Right ventricle myocardium superior (tissue), 1 donor: ENCODE measurements at regions not wholly inside any gene's neighbourhood (a gene's known extent, or its start where the extent isn't known, plus 50 kb on each side); places are given as distances from the start of the nearest gene placed in this dataset.

Experiments used
- ATAC-seq: fragments of 200-7000 bp; cut with Tn5 transposase; one replicate; pipeline ENCODE4 v1.9.1; 2020; ENCODE audit warnings: mild to moderate bottlenecking; ENCODE audit not compliant: poor library complexity
- DNase-seq: peaks from one replicate; pipeline ENCODE4 v3.0.0-alpha.2; 2020
- intact Hi-C: fragments of 100-400 bp; cut with DNase I; formaldehyde crosslinking; loops from one replicate; pipeline ENCODE4 v1.11.2; 2022
- donor health status: DM: no; HTN: yes; CAD: no; lungs with severe emphysema.

DNA sequence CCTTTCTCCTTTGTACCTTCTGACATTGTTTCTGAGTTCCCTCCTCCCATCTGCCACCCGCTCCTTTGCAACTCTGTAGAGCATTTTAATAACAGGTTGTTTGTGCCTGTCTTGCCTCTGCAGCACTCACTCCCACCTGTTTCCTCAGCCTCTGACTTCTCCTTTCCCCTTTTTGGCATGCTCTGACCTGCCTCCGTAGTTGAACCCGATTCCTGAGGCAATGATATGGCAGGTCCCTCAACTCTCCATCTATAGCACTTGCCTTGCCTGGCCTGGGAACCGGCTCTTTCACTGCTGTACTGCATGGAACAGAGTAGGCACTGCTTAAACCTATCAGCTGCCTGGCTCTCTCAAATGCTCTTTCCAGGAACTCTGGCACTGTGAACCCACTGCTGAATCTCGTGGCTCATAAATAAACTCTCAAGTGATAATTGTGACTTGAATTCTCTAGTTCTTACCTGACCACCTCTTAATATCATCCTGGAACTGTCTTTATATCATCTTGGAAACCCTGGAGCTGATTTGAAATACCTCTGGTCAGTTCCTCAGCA lies 50.3 kb downstream of the UTRN start:
- DNase-seq (no peak), ATAC-seq (no peak)
- intact Hi-C loops: no loop called here

DNA sequence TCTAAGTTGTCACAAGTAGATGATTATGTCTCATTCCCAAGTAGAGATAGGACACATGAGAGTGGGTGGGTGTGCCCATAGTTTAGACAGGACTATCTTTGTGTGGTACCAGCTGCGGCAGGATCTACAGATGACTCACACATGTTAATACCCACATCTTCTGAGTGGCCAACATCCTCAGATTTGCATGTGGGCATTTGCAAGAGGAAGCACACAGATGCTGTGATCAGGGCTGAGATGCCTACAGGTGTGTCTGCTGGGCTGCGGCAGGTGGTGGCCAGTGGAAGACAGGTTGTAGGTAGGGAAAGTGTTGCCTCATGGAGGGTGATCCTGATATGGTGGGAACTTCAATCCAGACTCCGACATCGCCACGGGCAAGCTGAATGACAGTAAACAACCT lies 50.8 kb downstream of the UTRN start:
- DNase-seq (no peak), ATAC-seq (no peak)
- intact Hi-C loops: no loop called here

DNA sequence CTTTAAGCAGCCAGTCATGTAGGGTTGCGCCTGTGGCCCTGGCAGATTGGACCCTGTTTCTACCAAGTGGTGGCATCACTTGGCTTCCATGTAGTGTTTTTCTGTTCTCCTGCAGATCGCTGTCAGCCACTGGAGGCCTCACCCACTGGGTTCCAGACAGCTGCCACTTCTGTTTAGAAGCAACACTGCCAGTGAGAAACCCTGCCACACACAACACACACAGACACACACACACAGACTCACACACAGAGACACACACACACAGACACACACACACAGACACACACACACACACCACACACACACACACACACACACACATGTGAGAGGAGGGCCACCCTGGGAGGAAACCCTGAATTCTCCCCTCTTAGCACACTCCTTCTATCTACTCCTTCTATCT lies 51.8 kb downstream of the UTRN start:
- ATAC-seq: no peak
- DNase-seq: no peak
- intact Hi-C loops: no loop called here

DNA sequence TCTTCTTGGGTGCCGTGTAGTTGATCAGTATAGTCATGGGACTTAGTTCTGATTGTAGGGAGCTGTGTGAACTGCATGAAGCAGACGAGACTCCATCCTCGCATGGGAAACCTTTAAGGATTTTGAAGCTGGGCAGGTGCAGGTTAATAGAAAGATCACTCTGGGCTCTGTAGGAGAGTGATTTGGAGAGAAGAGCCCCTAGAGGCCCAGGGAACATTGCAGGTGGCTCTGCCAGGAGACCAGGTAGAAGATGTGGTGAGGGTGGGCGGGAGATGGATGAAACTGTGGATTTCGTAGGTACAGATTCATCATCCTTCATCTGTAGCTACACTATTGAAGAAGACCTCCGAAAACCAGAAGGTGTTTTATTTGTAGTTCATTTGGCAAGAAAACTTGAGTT lies 53.3 kb downstream of the UTRN start:
- ATAC-seq (no peak), DNase-seq (no peak)

DNA sequence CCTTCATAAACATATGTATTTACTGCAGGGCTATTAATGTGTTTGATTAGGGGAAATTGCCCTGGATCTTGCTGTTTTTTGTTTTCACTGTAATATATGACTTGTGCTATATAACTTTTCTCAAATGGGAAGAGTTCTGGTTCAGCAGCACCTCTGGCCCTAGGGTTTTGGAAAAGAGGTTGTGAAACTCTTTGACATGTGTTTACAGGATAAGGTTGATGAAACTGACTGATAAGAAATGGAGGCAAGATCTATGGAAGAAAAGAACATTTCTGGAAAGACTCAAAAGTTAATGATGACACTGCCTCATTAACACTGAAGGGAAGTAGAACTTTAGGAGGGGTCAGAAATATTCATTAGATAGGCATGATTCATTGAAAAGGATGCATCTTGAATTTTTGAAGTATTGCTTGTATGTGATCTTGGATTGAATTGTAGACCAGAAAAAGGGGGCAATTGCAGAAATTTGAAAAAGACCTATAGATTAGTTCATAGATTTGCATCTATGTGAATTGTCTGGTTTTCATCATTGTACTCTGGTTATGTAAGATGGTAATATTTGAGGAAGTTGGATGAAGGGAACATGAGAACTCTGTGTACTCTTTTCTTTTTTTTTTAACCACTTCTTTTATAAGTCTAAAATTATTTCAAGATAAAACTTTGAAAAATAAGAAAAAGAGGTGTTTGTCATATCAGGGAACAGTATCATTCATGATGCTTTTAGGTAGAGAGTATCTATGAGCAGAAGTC lies 54.0 kb downstream of the UTRN start:
- DNase-seq (no peak), ATAC-seq (peak; percentile 36)
- intact Hi-C loops: no loop called here

More for the DNA sequence above, 53.3 kb downstream of the UTRN start:
- intact Hi-C loops: no loop called here

DNA sequence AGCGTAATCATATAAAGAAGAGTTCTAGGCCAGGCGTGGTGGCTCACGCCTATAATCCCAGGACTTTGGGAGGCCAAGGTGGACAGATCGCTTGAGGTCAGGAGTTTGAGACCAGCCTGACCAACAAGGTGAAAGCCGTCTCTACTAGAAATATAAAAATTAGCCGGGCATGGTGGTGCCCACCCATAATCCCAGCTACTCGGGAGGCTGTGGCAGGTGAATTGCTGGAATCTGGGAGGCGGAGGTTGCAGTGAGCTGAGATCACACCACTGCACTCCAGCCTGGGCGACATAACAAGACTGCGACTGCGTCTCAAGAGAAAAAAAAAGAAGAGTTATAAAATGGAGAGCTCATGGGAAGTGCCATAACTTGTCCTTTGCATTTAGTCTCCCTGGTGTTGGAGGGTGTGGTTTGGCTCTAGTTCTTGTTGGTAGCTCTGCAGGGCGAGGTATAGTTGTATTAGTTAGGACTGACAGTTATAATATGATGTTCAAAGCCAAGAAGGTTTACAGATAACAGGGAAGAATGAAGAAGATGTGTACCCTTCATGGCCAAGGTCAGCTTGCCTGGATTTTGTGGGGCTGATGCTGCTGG lies 54.8 kb downstream of the UTRN start:
- DNase-seq: no peak
- intact Hi-C loops: loop anchor here (5.0 kb wide), 1 partner anchor 38 kb away; no protein-coding TSS in a partner anchor
- peak; percentile 7 for ATAC-seq

DNA sequence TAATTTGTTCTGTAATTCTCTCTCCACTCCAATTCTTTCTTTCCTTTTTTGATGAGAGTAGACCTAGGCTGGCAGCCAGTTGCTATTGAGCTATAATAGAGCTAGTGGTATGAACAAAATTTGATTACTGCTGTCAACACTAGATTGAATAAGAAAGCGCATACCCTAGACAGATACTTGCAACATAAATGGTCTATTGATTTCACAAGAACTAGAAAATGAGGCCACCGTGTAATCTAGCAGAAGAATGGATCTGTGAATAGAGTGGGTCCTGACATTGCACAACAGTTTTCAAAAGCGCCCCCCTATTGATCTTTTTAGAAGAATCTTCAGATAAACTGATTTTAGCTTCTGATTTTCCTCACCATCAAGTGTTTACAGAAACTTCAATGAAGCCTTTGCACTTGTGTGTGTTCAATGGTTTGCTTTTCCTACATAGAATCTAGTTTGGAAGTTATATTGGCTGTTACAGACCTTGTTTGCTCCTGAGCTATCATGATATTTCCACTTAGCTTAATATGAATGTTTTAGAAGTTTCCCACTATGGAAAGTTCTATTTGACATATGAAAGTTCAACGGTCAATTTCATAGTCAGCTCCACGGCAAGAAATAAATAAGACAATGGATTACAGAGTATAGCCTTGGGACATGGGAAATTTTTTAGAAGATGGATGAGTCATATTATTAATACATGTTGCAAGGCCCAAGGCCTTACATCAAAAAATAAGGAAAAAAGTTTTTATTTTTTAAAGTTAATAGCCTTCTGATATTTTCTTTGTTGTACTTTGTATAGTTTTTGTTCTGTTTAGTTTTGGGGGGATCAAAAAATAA lies 55.6 kb downstream of the UTRN start:
- intact Hi-C loops: loop anchor here (5.0 kb wide), 1 partner anchor 38 kb away; no protein-coding TSS in a partner anchor
- no peak for DNase-seq
- ATAC-seq: peak; percentile 51

DNA sequence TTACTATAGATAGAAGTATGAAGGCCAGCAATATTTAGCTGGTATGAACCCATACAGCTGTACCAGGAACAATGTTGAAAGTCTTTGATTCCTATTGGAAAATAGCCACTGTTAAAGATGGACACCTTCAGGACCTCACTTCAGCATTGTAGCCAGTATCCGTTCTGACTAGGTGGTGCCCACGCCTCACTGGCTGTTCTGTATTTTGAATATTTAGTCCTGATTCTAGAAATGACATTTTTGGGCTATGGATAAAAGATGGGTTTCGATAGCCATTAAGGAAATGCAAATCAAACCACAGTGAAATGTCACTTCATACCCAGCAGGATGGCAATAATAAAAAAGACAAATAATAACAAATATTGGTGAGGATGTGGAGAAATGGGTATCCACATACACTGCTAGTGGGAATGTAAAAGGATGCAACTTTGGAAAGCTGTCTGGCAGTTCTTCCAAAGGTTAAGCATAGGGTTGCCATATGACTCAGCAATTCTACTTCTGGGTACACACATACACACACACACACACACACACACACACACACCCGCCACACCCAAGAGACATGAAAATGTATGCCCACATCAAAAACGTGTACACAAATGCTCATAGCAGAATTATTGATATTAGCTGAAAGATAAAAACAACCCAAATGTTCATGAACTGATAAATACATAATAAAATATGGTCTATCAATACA lies 56.8 kb downstream of the UTRN start:
- ATAC-seq (no peak), DNase-seq (no peak)
- intact Hi-C loops: loop anchor here (5.0 kb wide), 1 partner anchor 40 kb away; no protein-coding TSS in a partner anchor

DNA sequence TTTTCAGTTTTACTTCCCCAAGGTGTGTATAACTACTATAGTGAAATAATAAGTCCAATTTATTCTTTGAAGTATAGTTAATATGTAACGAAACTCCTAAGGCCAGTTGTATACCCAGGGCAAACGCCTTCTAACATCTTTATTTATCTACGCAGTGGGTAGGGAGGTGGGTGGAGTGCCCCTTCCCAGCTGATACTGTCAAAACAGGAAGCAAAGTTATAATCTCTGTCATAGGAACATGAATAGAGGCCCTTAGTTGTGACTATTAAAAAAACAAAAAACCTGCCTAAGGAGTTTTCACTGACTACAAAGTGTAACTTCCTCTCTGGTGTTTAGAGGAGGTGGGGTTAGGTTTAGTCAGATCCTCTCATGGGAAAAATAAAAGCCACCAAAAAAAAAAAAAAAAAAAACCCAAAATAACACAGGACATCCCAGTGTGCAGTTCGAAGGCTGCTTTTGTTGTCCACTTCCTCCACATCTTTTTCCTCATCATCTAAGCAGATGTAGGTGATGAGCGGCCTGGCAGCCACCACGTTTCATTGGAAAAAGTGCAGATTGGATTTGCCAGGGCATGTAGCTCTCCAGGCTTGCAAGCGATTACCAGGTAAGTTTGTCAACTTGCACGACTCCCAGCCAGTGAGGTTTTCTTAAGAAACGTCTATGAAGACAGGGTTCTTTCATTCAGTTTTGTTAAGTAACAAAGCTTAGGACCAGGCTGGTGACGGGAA lies 58.7 kb downstream of the UTRN start:
- DNase-seq: no peak
- intact Hi-C loops: loop anchor here (5.0 kb wide), 1 partner anchor 42 kb away; no protein-coding TSS in a partner anchor
- ATAC-seq: peak; percentile 47

DNA sequence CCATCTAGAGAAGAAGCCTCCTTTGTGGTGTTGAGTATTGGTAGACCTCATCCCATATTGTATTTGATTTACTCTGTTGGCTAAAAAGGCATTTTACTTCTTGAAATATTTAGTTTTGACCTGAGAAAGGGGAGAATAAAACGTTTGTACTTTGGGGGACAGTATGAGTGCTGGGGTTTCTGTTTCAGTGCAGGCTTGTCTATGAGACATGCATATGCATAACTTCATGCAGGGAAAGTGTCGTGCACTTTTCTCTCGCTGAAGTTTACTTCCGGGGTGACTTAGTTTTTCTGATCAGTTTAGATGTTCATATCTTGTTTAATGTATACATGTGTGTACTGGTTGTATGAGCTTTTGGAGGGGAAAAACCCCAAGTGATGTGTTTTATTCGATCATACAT lies 59.5 kb downstream of the UTRN start:
- no peak for ATAC-seq
- intact Hi-C loops: loop anchor here (5.0 kb wide), 1 partner anchor 42 kb away; no protein-coding TSS in a partner anchor
- DNase-seq: no peak

DNA sequence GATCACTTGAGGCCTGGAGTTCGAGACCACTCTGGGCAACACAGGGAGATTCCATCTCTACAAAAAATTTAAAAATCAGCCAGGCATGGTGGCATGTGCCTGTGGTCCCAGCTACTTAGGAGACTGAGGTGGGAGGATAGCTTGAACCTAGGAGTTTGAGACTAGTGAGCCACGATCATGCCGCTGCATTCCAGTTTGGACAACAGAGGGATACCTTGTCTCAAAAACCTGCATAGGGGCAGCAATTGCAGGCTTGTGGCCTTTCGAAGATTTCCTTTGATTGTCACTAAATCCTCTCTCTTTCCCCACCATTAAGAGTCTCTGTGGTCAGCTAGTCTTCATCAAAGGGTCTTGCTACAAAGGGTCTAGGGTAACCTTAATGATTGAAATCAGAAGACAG lies 60.3 kb downstream of the UTRN start:
- intact Hi-C loops: no loop called here
- ATAC-seq: no peak
- no peak for DNase-seq

DNA sequence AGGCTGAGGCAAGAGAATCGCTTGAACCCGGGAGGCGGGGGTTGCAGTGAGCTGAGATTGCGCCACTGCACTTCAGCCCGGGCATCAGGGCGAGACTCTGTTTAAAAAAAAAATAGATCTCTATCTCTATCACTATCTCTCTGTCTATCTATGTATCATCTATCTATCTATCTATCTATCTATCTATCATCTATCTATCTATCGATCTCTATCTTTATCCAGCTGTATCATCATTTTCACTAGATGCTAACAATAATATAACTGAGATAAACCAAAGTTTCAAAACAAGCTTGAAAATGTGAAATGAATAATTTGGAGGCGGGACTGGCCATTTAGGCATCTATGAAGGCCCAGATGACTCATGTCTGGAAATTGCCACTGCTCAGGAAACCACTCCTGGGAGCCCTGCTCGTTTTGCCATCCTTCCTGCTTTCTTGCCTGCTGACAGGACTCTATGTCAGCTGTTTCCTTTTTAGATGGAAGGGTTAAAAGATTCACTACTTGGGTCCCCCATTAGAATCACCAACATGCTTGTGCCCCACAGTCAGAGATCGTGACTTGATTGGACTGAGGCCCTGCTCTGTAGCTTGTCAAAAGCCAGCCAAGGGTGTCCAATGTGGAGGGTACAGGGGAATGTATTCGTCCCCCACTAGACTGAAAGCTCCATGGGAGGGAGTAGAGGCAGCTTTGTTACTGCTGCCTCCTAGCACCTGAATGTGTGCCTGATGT lies 61.7 kb downstream of the UTRN start:
- ATAC-seq (no peak), DNase-seq (no peak)
- intact Hi-C loops: no loop called here

DNA sequence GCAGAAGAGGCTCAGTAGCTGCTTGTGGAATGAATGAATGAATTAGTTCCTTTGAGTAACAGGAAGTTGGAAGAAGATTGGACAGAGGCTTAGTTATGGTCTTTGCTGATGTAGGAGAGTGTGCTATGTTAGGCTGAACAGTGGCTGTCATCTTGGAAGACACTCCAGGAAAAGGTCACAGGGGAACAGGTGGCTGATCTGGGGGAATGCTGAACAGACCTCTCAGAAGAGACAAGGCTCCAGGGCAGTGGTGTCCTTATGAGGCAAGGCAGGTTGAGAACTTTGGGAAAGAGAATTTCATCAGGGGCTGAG lies 62.3 kb downstream of the UTRN start:
- intact Hi-C loops: no loop called here
- ATAC-seq: no peak

DNA sequence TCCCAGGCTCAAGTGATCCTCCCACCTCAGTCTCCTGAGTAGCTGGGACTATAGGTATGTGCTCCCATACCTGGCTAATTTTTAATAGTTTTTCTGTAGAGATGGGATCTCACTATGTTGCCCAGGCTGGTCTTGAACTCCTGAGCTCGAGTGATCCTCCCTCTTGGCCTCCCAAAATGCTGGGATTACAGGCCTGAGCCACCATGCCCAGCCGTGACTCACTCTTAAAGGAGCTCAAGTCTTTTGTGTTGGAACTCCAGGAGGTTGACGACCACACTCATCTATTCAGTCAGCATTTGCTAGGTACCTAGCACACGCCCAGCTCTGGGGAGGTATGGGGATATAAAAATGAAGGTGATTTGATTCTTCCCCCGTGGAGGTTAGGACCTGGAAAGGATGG lies 62.8 kb downstream of the UTRN start:
- no peak for ATAC-seq
- intact Hi-C loops: no loop called here
- DNase-seq: no peak

More for the DNA sequence above, 62.3 kb downstream of the UTRN start:
- DNase-seq: no peak

DNA sequence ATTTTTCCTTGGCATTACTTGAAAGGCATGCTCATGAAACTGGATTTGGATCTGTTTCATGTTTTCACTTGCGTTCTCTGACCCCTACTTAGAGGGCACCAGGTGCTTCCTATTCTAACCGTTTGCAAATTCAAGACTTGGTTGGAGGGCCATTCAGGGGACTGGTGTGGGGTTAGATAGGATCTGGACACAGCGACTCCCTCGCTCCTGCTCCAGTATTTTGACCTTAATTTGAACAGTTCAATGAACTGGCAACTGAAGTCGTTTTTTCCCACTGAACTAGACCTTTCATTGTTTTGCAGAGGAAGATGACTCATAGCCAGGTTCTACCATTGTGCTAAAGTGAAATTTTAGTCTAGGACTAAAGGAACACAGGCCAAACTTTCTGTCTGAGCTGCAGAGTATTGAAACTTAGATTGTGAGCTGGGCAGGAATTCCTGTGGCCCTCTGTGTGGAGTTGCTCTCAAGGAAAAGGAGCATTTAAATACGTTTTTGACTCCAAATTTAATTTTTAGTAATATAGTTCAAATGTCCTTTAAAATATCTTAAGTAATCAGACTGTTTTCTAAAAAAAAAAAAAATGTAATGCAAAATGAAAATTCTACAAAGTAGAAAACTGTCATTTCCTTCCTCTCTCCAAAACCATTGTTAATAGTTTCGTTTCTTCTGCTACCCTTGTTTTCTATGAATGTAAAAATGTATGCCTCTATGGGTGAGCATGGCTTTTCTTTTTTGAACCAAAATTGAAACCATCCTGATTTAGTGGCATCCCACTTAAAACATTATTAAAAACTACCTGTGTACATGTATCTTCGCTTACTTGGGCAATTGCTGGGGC lies 64.8 kb downstream of the UTRN start:
- intact Hi-C loops: no loop called here
- DNase-seq (no peak), ATAC-seq (peak; percentile 27)

DNA sequence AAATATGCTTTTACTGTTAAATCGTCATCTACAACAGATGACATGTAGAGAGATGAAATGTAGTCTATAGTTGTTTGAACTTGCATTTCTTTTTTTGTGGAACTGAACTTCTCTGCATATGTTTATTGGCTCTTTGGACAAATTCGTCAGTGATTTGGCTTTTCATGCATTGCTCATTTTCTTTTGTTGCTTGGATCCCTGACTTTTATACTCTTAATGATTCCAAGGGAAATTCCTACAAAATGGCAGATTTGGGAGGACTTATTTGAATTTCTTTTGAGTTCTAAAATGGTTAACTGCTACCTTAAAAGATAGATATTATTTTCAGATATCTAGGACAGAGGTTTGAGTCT lies 65.4 kb downstream of the UTRN start:
- ATAC-seq: no peak
- no peak for DNase-seq
- intact Hi-C loops: no loop called here
